Tibial nerve (tissue), 4 donors: ENCODE measurements at regions not wholly inside any gene's neighbourhood (a gene's known extent, or its start where the extent isn't known, plus 50 kb on each side); places are given as distances from the start of the nearest gene placed in this dataset.

Source experiments
- CTCF ChIP-seq, 5 experiments: fragments of 200-600 bp in 3 of 5; fragments of 450-650 bp in 2 of 5; sonication (generic) in 3 of 5; IDR thresholded peaks; one replicate each; pipeline ENCODE4 v1.5.1; 2016 to 2019; ENCODE audit warnings: antibody characterized with exemption in 5 of 5, mild to moderate bottlenecking in 3 of 5, moderate library complexity in 2 of 5
- EP300 ChIP-seq, 2 donors: sonication (generic); formaldehyde crosslinking; IDR thresholded peaks; one replicate each; pipeline ENCODE4 v1.6.1; 2017; ENCODE audit warnings: antibody characterized with exemption in 2 of 2, mild to moderate bottlenecking in 1 of 2
- POLR2A ChIP-seq, 2 donors: fragments of 450-650 bp; IDR thresholded peaks; one replicate each; pipeline ENCODE4 v1.6.1; 2017; ENCODE audit warnings: antibody characterized with exemption in 2 of 2, mild to moderate bottlenecking in 2 of 2, moderate library complexity in 2 of 2

DNA sequence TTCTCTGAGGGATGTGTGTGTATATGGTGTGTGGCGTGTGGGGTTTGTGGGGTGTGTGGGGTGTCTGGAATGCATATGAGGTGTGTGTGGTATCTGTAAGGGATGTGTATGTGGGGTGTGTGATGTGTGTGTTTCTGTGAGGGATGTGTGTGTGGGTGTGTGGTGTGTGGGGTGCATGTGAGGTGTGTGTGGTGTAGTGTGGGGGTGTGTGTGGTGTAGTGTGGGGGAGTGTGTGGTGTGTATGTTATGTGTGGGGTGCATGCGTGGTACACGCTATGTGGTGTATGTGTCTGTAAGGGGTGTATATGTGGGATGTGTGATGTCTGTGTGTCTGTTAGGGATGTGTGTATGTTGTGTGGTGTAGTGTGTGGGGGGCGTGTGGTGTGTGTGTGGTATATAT, 300.0 kb downstream of the FGF9 start:
- TF ChIP-seq CTCF (IDR thresholded peaks at IDR 0.05) (no peak), POLR2A (IDR thresholded peaks at IDR 0.05) (no peak), EP300 (IDR thresholded peaks at IDR 0.05) (no peak)
